ENCODE measurements at regions not wholly inside any gene's neighbourhood (a gene's known extent, or its start where the extent isn't known, plus 50 kb on each side); places are given as distances from the start of the nearest gene placed in this dataset.

GRCh38 chr5:23217159-23217558, 290.2 kb upstream of the PRDM9 start:
- no TSS peak for BruUV-seq (replicated peaks)
- ChIA-PET CTCF (ENCODE audit: low intra/inter-chr PET ratio, low total read pairs) (no interaction called here), POLR2A (no interaction called here)
- H3K36me3 ChIP-seq (replicated peaks in 1 of 2; ENCODE audit: control insufficient read depth in 1 of 2, insufficient read depth in 2 of 2, low read length in 2 of 2), result no peaks in the 10 kb centered on the region
- no peak for FAIRE-seq
- no peak overlapping the region for H3K27ac ChIP-seq (ENCODE audit: extremely low read length, insufficient read depth, low read length)
- H4K20me1 ChIP-seq (ENCODE audit: insufficient read depth, low read length), result no peaks in the 10 kb centered on the region
- in situ Hi-C loops (cut with HindIII; ENCODE audit: extremely low pct_ligation_motif_present, low pct_unique_long_range_greater_than_20kb) (no loop called here), intact Hi-C loops (cut with micrococcal nuclease; ENCODE audit: unreplicated experiment) (no loop called here)
- DNase-seq (ENCODE audit: low spot score), result no peak
- no peaks in the 10 kb centered on the region for H3K4me1 ChIP-seq (ENCODE audit: insufficient read depth, low read length)
- H3K27me3 ChIP-seq (ENCODE audit: control insufficient read depth in 1 of 2, insufficient read depth in 2 of 2, low read length in 2 of 2), result no peaks in the 10 kb centered on the region; a peak in 1 of 5 replicates
- no peak overlapping the region for H3K4me3 ChIP-seq (replicated peaks in 1 of 3; ENCODE audit: insufficient read depth in 1 of 3, low read depth in 2 of 3, low read length in 3 of 3)
- no peak overlapping the region for H3K9ac ChIP-seq (ENCODE audit: insufficient read depth, low read depth, low read length)
- WGBS (ENCODE audit: low lambda C conversion rate), result 0% methylated on average over 1 of the region's 1 CpG
- ATAC-seq, result no peak
- no peaks in the 10 kb centered on the region for H3K79me2 ChIP-seq (ENCODE audit: insufficient read depth, low read length)
- no peak for TF ChIP-seq MNT (IDR thresholded peaks at IDR 0.05)
- TF ChIP-seq DMTF1 (CRISPR knock-in tag; IDR thresholded peaks at IDR 0.05), result no peak
- H2AFZ ChIP-seq (ENCODE audit: low read length), result no peak overlapping the region
- H3K4me2 ChIP-seq (ENCODE audit: low read depth, low read length), result no peak overlapping the region
- H3K9me3 ChIP-seq (ENCODE audit: low read length), result no peaks in the 10 kb centered on the region

DNA sequence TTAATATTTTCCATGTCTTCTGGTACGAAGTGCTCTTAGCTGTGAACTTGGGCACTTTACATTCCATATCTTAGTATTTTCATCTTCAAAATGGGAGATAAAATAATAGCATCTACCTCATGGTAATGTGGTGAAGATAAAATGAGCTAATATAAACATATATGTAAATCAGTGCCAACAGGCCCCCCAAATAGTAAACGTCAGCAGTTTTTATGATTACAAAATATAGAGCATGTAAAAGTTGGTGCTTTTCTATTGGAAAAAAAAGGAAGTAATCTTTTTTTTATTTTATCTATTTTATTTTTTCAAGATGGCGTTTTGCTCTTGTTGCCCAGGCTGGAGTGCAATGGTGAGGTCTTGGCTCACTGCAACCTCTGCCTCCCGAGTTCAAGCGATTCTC, 291.1 kb upstream of the PRDM9 start:
- no peak for FAIRE-seq
- BruUV-seq (replicated peaks), result no TSS peak

More for the DNA sequence above, 291.1 kb upstream of the PRDM9 start:
- DNase-seq (ENCODE audit: low spot score) (no peak), ATAC-seq (no peak)
- Histone ChIP-seq H2AFZ (ENCODE audit: low read length) (no peak overlapping the region), H4K20me1 (ENCODE audit: insufficient read depth, low read length) (no peaks in the 10 kb centered on the region), H3K4me1 (ENCODE audit: insufficient read depth, low read length) (no peaks in the 10 kb centered on the region), H3K36me3 (replicated peaks in 1 of 2; ENCODE audit: control insufficient read depth in 1 of 2, insufficient read depth in 2 of 2, low read length in 2 of 2) (no peaks in the 10 kb centered on the region), H3K9ac (ENCODE audit: insufficient read depth, low read depth, low read length) (no peak overlapping the region), H3K79me2 (ENCODE audit: insufficient read depth, low read length) (no peaks in the 10 kb centered on the region), H3K9me3 (ENCODE audit: low read length) (no peaks in the 10 kb centered on the region), H3K4me2 (ENCODE audit: low read depth, low read length) (no peak overlapping the region), H3K27me3 (ENCODE audit: control insufficient read depth in 1 of 2, insufficient read depth in 2 of 2, low read length in 2 of 2) (no peaks in the 10 kb centered on the region; a peak in 1 of 5 replicates), H3K27ac (ENCODE audit: extremely low read length, insufficient read depth, low read length) (no peak overlapping the region), H3K4me3 (replicated peaks in 1 of 3; ENCODE audit: insufficient read depth in 1 of 3, low read depth in 2 of 3, low read length in 3 of 3) (no peak overlapping the region)
- intact Hi-C loops (cut with micrococcal nuclease; ENCODE audit: unreplicated experiment), result no loop called here
- TF ChIP-seq MAFF (IDR thresholded peaks at IDR 0.05; ENCODE audit: low read depth, low read length) (peak; percentile 86), MAFK (conservative IDR thresholded peaks at IDR 0.05 in 1 of 2, IDR thresholded peaks at IDR 0.05 in 1 of 2; ENCODE audit: low read length in 2 of 2) (peak; percentile 77 to 91; a peak in 3 of 4 replicates), HNF4G (IDR thresholded peaks at IDR 0.05; ENCODE audit: borderline replicate concordance, low read depth, low read length) (no peak), HNF4G (CRISPR knock-in tag; IDR thresholded peaks at IDR 0.05; ENCODE audit: borderline replicate concordance, low read depth) (no peak)
- TF ChIP-seq, protein P1, sequence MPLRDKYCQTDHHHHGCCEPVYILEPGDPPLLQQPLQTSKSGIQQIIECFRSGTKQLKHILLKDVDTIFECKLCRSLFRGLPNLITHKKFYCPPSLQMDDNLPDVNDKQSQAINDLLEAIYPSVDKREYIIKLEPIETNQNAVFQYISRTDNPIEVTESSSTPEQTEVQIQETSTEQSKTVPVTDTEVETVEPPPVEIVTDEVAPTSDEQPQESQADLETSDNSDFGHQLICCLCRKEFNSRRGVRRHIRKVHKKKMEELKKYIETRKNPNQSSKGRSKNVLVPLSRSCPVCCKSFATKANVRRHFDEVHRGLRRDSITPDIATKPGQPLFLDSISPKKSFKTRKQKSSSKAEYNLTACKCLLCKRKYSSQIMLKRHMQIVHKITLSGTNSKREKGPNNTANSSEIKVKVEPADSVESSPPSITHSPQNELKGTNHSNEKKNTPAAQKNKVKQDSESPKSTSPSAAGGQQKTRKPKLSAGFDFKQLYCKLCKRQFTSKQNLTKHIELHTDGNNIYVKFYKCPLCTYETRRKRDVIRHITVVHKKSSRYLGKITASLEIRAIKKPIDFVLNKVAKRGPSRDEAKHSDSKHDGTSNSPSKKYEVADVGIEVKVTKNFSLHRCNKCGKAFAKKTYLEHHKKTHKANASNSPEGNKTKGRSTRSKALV (CRISPR knock-in tag; IDR thresholded peaks at IDR 0.05), result no peak
- POLR2A ChIA-PET, result no interaction called here
- in situ Hi-C loops (cut with HindIII; ENCODE audit: extremely low pct_ligation_motif_present, low pct_unique_long_range_greater_than_20kb), result no loop called here
- 0% methylated on average over 5 of the region's 5 CpGs for WGBS (ENCODE audit: low lambda C conversion rate)
- CTCF ChIA-PET (ENCODE audit: low intra/inter-chr PET ratio, low total read pairs), result no interaction called here

Measured in HepG2 (cell line).